ENCODE measurements at regions not wholly inside any gene's neighbourhood (a gene's known extent, or its start where the extent isn't known, plus 50 kb on each side); places are given as distances from the start of the nearest gene placed in this dataset.

DNA sequence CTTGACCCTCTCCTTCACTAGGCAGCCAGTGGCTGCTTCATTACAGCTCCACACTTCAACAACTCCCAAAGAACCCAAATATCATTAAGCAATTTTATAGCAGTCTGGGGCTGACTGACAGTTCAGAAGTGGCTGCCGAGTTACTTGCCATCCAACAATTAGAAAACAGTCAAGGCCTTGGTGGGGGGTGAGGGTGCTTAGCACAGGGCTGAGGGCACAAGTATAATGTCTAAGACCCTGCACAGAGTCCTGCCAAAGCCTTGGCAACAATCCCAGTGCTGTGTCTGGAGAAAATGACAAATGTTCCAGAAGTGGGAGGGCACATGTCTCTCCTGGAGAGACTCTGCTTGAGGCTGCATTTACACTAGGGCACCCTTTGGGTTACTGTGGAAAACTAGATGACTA lies 71.1 kb downstream of the CXCL12 start:
- DNase-seq (no peak), ATAC-seq (no peak)
- intact Hi-C loops (cut with DNase I): no loop called here
- H3K4me1 ChIP-seq: no peaks in the 10 kb centered on the region
- no peaks in the 10 kb centered on the region for H3K9me3 ChIP-seq
- no peak overlapping the region for H3K27ac ChIP-seq
- H3K27me3 ChIP-seq: no peaks in the 10 kb centered on the region
- H3K36me3 ChIP-seq: no peaks in the 10 kb centered on the region
- H3K4me3 ChIP-seq: no peak overlapping the region
- TF ChIP-seq, protein P1, sequence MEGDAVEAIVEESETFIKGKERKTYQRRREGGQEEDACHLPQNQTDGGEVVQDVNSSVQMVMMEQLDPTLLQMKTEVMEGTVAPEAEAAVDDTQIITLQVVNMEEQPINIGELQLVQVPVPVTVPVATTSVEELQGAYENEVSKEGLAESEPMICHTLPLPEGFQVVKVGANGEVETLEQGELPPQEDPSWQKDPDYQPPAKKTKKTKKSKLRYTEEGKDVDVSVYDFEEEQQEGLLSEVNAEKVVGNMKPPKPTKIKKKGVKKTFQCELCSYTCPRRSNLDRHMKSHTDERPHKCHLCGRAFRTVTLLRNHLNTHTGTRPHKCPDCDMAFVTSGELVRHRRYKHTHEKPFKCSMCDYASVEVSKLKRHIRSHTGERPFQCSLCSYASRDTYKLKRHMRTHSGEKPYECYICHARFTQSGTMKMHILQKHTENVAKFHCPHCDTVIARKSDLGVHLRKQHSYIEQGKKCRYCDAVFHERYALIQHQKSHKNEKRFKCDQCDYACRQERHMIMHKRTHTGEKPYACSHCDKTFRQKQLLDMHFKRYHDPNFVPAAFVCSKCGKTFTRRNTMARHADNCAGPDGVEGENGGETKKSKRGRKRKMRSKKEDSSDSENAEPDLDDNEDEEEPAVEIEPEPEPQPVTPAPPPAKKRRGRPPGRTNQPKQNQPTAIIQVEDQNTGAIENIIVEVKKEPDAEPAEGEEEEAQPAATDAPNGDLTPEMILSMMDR (IDR thresholded peaks at IDR 0.05): no peak

DNA sequence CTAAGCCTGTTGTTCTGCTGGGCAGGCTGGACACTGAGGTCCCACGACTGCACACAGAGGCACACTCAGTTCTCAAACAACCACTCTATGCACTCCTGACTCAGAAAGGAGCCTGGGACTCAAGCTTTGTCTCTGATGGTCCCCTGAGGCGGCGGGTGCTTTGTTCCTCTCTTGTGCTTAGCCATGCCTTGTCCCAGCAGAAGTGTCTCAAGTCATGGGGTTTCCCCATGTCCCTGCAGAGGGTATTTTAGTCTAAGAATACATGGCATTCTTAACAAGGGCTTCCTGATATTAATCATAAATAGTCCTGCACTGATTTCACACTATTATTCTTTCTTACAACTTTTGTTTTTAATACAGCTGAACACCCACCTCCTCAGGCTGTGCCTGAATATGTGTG lies 72.5 kb downstream of the CXCL12 start:
- Histone ChIP-seq H3K27me3 (no peaks in the 10 kb centered on the region), H3K4me1 (no peaks in the 10 kb centered on the region), H3K4me3 (no peak overlapping the region), H3K9me3 (no peaks in the 10 kb centered on the region), H3K36me3 (no peaks in the 10 kb centered on the region), H3K27ac (no peak overlapping the region)
- intact Hi-C loops (cut with DNase I): no loop called here
- ATAC-seq: no peak
- no peak for DNase-seq
- TF ChIP-seq, protein P1 (IDR thresholded peaks at IDR 0.05): no peak

DNA sequence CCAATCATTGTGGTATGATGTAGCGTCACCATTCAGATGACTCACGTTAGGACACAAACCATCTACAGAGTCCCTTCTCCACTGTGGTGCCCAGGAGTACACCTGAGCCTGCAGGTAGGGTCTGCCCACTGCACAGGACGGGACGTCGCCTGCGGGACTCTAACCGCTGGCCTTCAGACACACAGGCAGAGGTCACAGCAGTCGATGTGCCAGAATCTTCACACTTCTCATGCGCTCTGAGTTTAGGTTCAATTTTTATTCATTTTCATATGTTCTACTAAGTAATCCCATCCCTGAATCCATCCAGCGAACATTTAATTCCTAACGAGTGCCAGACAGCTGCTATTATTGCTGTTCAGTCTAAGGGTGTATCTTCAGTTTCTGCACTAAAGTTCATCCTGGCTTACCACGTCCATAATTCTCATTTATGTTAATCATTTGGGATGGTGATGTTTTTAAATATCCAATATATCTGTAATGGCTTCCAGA lies 73.3 kb downstream of the CXCL12 start:
- H3K9me3 ChIP-seq: no peaks in the 10 kb centered on the region
- H3K36me3 ChIP-seq: no peaks in the 10 kb centered on the region
- TF ChIP-seq, protein P1 (IDR thresholded peaks at IDR 0.05): no peak
- DNase-seq (no peak), ATAC-seq (no peak)
- H3K4me3 ChIP-seq: no peak overlapping the region
- no peak overlapping the region for H3K27ac ChIP-seq
- H3K4me1 ChIP-seq: no peaks in the 10 kb centered on the region
- intact Hi-C loops (cut with DNase I): no loop called here
- no peaks in the 10 kb centered on the region for H3K27me3 ChIP-seq

DNA sequence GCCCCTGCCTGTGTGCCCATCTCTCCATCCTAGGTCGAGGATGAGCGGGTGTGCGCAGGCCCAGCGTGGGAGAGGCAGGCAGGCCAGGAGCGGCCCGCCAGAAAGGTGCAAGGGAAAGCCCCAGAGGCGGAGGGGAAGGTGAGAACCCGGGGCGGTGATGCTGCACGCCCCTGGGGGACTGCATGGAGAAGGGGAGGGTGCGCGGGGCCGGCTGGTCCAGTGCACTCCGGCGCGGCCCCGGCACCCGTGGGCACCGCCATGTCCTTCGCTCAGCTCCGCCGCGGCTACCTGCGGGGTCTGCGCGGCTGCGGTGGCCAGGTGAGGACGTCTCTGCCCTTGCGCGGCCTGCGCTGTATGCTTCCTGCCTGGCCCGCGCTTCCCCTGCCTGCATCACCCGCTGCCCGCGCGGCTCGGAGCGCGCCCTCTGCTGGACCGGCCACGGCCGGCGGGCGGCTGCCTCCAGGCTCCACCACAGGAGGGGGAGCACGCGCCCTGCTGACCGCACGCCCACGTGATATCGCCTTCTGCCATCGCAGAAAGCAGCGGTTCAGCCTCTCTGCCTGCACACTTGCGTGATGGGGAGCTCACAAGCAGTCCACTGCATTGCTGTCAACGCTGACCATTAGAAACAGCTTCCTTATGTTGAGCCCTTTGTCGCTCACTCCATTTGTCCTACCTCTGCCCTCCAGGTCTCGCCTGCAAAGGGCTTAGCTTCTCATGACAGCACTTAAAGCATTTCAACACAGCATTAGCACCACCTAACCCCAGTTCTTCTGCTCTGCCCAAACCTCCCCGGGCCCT lies 73.9 kb downstream of the CXCL12 start:
- Histone ChIP-seq H3K36me3 (no peaks in the 10 kb centered on the region), H3K27ac (no peak overlapping the region), H3K4me1 (no peaks in the 10 kb centered on the region), H3K4me3 (peak overlapping the region; percentile 41), H3K9me3 (no peaks in the 10 kb centered on the region), H3K27me3 (no peaks in the 10 kb centered on the region)
- peak; percentile 98 for ATAC-seq
- intact Hi-C loops (cut with DNase I): no loop called here
- TF ChIP-seq, protein P1 (IDR thresholded peaks at IDR 0.05): peak; percentile 92
- peak; percentile 92 for DNase-seq

DNA sequence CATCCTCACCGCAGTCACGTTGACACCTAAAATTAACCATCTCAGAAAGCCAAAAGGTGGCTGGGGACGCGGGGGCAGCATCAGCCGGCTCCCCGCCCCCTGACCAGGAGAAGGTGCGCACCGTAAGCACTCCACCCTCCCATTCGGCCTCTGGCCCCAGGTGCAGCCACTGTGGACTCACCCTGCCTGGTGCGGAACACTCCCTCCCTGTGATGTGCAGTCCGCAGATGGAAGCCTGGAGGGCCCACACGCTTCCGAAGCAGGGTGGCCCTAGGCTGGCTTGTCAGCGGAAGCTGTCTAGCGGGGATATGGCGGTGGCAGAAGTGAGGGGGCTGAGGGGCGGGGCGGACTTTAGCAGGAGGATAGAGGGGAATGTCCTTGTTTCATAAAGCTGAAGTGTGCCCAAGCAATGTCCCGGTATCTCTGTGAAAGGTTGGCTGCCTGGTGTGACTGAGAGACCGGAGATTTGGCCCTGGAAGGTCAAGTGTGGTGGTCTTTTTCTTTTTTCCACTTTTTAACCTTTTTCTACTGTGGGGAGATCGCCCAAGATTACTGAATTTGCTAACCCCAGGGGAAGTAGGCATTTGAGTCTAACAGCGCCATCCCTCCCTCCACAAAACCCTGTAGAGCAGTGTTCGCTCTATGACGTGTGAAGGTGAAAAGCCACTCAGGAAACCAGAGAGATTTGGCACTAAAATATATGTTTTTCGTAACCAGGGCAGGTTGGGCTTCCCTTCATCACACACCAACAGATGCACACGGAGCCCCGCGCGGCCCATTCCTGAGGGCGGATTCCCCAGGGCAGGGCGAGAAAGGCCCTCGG lies 74.7 kb downstream of the CXCL12 start:
- intact Hi-C loops (cut with DNase I): no loop called here
- no peak overlapping the region for H3K27ac ChIP-seq
- TF ChIP-seq, protein P1 (IDR thresholded peaks at IDR 0.05): no peak
- no peaks in the 10 kb centered on the region for H3K27me3 ChIP-seq
- H3K4me3 ChIP-seq: peak overlapping the region; percentile 41
- H3K9me3 ChIP-seq: no peaks in the 10 kb centered on the region
- DNase-seq (no peak), ATAC-seq (no peak)
- H3K36me3 ChIP-seq: no peaks in the 10 kb centered on the region
- H3K4me1 ChIP-seq: no peaks in the 10 kb centered on the region
